Uterus (tissue), 3 donors: ENCODE measurements at regions not wholly inside any gene's neighbourhood (a gene's known extent, or its start where the extent isn't known, plus 50 kb on each side); places are given as distances from the start of the nearest gene placed in this dataset.

Experiments used
- DNase-seq, 2 donors: peaks; one replicate each; pipeline ENCODE4 v3.0.0-alpha.2; 2019 to 2020
- H3K27ac ChIP-seq, 2 donors: fragments of 200-600 bp; sonication (generic); 1 replicate in 1 of 2; 2 replicates in 1 of 2; pipeline ENCODE4 v1.5.1; 2016 to 2018
- H3K27me3 ChIP-seq, 2 donors: fragments of 200-600 bp; sonication (generic); one replicate each; pipeline ENCODE4 v1.5.1; 2018 to 2019; ENCODE audit warnings: control low read depth in 1 of 2
- H3K36me3 ChIP-seq, 2 donors: fragments of 200-600 bp; sonication (generic); one replicate each; pipeline ENCODE4 v1.5.1; 2019; ENCODE audit warnings: control low read depth in 1 of 2
- H3K4me1 ChIP-seq, 2 donors: fragments of 200-600 bp; sonication (generic); one replicate each; pipeline ENCODE4 v1.5.1; 2018 to 2019; ENCODE audit warnings: control low read depth in 1 of 2
- H3K4me3 ChIP-seq, 2 donors: fragments of 200-600 bp; sonication (generic); 1 replicate in 1 of 2; 2 replicates in 1 of 2; pipeline ENCODE4 v1.5.1; 2018 to 2019; ENCODE audit warnings: mild to moderate bottlenecking in 1 of 2
- H3K9me3 ChIP-seq, 2 donors: fragments of 200-600 bp; sonication (generic); one replicate each; pipeline ENCODE4 v1.5.1; 2019; ENCODE audit warnings: control low read depth in 1 of 2
- CTCF ChIP-seq, 4 experiments: fragments of 200-600 bp in 2 of 4; fragments of 450-650 bp in 2 of 4; sonication (generic) in 2 of 4; IDR thresholded peaks; one replicate each; pipeline ENCODE4 v1.5.1; 2016 to 2019; ENCODE audit warnings: antibody characterized with exemption in 4 of 4, mild to moderate bottlenecking in 2 of 4, moderate library complexity in 1 of 4
- POLR2A ChIP-seq, 2 donors: fragments of 450-650 bp; IDR thresholded peaks; one replicate each; pipeline ENCODE4 v1.6.1; 2016; ENCODE audit warnings: antibody characterized with exemption in 2 of 2, mild to moderate bottlenecking in 1 of 2, moderate library complexity in 1 of 2
- intact Hi-C: fragments of 100-400 bp; cut with DNase I; formaldehyde crosslinking; loops from one replicate; pipeline ENCODE4 v1.15.1; 2023; ENCODE audit warnings: low total_unique reads
- donor health status: DM: yes; HTN: yes; CAD: no.

GRCh38 chr14:85454226-85454813, 75.6 kb upstream of the FLRT2 start:
- H3K27me3 ChIP-seq = no peaks in the 10 kb centered on the region
- no peaks in the 10 kb centered on the region for H3K9me3 ChIP-seq
- intact Hi-C loops = no loop called here
- H3K4me3 ChIP-seq = no peak overlapping the region
- no peak for DNase-seq
- no peak for TF ChIP-seq CTCF (IDR thresholded peaks at IDR 0.05)
- H3K36me3 ChIP-seq = no peaks in the 10 kb centered on the region
- H3K27ac ChIP-seq = no peak overlapping the region
- H3K4me1 ChIP-seq = no peaks in the 10 kb centered on the region

- Histone ChIP-seq H3K27me3 (no peaks in the 10 kb centered on the region), H3K27ac (no peak overlapping the region)
- intact Hi-C loops = no loop called here
Measured at GRCh38 chr14:85459361-85460000, 70.5 kb upstream of the FLRT2 start.

GRCh38 chr14:85461432-85462133, 68.4 kb upstream of the FLRT2 start:
- no peaks in the 10 kb centered on the region for H3K4me1 ChIP-seq
- no peaks in the 10 kb centered on the region for H3K36me3 ChIP-seq
- DNase-seq = no peak
- H3K9me3 ChIP-seq = no peaks in the 10 kb centered on the region
- H3K27ac ChIP-seq = no peak overlapping the region
- no peak overlapping the region for H3K4me3 ChIP-seq
- TF ChIP-seq POLR2A (IDR thresholded peaks at IDR 0.05) (no peak), CTCF (IDR thresholded peaks at IDR 0.05) (no peak)
- no peaks in the 10 kb centered on the region for H3K27me3 ChIP-seq
- intact Hi-C loops = no loop called here

More at GRCh38 chr14:85459361-85460000, 70.5 kb upstream of the FLRT2 start:
- Histone ChIP-seq H3K36me3 (no peaks in the 10 kb centered on the region), H3K4me3 (no peak overlapping the region), H3K4me1 (no peaks in the 10 kb centered on the region), H3K9me3 (no peaks in the 10 kb centered on the region)
- DNase-seq = no peak
- no peak for TF ChIP-seq CTCF (IDR thresholded peaks at IDR 0.05)

GRCh38 chr14:85463512-85463911, 66.4 kb upstream of the FLRT2 start:
- DNase-seq = no peak
- TF ChIP-seq POLR2A (IDR thresholded peaks at IDR 0.05) (no peak), CTCF (IDR thresholded peaks at IDR 0.05) (no peak)
- Histone ChIP-seq H3K4me3 (no peak overlapping the region), H3K36me3 (no peaks in the 10 kb centered on the region), H3K9me3 (no peaks in the 10 kb centered on the region), H3K4me1 (no peaks in the 10 kb centered on the region), H3K27ac (no peak overlapping the region), H3K27me3 (no peaks in the 10 kb centered on the region)
- intact Hi-C loops = no loop called here

DNA sequence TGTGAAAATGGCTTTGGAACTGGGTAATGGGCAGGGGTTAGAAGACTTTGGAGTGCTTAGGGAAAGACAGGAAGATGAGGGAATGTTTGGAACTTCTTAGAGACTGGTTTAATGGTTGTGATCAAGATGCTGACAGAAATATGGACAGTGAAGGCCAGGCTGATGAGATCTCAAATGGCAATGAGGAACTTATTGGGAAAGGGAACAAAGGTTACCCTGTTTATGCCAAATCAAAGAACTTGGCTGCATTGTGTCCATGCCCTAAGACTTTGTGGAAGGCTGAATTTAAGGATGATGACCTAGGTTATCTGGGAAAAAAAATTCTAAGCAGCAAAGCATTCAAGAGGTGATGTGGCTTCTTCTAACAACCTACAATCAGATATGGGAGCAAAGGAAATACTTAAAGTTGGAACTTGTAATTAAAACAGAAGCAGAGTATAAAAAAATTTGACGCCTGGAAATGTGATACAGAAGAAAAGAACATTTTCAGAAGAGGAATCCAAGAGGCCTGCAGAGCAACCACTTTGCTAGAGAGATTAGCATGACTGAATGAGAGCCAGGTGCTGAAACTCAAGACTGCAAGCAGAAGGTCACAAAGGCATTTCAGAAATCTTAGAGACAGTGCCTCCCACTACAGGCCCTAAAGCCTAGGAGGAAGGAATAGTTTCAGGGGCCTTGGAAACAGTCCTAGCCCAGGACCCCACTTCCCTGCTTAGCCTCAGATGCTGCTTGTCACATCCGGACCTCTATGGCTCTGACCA, 65.6 kb upstream of the FLRT2 start:
- Histone ChIP-seq H3K27me3 (no peaks in the 10 kb centered on the region), H3K4me1 (no peaks in the 10 kb centered on the region), H3K36me3 (no peaks in the 10 kb centered on the region), H3K9me3 (no peaks in the 10 kb centered on the region), H3K4me3 (no peak overlapping the region), H3K27ac (no peak overlapping the region)
- intact Hi-C loops = no loop called here
- DNase-seq = no peak
- TF ChIP-seq CTCF (IDR thresholded peaks at IDR 0.05) = no peak
